GM12873 (cell line): ENCODE measurements at regions not wholly inside any gene's neighbourhood (a gene's known extent, or its start where the extent isn't known, plus 50 kb on each side); places are given as distances from the start of the nearest gene placed in this dataset.

Source experiments
- TF ChIP-seq, protein P1 (sequence below): IDR thresholded peaks from 2 replicates; pipeline ENCODE4 v1.5.1; 2012; ENCODE audit warnings: low read depth, mild to moderate bottlenecking, moderate library complexity, low read length, control low read depth; ENCODE audit not compliant: insufficient read depth; ENCODE audit errors: missing control alignments

DNA sequence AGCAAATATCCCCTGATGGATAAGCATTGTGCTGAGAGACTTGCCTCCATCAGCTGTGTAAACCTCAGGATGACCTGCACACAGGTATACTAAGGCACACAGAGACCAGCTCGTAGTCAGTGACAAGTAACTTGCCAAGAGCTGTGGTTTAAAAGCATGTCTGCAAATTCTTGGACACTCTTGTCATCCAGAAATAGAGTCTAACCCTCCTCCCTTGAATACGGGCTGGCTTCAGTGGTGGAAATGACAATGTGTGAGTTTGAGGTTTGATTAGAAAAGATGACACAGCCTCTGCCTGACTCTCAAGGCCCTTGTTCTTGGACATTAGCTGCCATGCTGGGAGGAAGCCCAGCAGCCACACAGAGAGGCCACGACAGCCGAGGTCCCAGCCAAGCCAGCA lies 114.4 kb downstream of the GADD45G start:
- TF ChIP-seq, protein P1, sequence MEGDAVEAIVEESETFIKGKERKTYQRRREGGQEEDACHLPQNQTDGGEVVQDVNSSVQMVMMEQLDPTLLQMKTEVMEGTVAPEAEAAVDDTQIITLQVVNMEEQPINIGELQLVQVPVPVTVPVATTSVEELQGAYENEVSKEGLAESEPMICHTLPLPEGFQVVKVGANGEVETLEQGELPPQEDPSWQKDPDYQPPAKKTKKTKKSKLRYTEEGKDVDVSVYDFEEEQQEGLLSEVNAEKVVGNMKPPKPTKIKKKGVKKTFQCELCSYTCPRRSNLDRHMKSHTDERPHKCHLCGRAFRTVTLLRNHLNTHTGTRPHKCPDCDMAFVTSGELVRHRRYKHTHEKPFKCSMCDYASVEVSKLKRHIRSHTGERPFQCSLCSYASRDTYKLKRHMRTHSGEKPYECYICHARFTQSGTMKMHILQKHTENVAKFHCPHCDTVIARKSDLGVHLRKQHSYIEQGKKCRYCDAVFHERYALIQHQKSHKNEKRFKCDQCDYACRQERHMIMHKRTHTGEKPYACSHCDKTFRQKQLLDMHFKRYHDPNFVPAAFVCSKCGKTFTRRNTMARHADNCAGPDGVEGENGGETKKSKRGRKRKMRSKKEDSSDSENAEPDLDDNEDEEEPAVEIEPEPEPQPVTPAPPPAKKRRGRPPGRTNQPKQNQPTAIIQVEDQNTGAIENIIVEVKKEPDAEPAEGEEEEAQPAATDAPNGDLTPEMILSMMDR, result no peak

DNA sequence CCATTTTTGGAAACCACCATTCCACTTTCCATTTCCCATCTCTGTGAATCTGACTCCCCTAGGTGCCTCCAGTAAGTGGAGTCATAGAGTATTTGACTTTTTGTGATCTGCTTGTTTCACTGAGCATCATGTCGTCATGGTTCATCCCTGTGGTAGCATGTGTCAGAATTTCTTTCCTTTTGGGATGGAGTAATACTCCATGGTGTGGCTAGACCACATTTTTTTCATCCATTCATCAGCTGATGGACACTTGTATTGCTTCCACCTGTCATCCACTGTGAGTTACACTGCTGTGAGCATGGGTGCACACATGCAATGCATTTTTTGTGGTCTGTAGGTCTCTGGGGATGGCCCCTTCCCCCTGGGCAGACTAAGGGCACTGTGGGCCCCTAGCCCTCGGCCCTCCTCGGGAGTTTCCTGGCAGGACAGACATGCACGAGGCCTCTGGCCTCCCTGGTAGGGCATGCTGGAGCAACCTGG lies 115.9 kb downstream of the GADD45G start:
- TF ChIP-seq, protein P1, result no peak

- TF ChIP-seq, protein P1, result no peak
Measured at GRCh38 chr9:89721176-89721700, 116.4 kb downstream of the GADD45G start.

DNA sequence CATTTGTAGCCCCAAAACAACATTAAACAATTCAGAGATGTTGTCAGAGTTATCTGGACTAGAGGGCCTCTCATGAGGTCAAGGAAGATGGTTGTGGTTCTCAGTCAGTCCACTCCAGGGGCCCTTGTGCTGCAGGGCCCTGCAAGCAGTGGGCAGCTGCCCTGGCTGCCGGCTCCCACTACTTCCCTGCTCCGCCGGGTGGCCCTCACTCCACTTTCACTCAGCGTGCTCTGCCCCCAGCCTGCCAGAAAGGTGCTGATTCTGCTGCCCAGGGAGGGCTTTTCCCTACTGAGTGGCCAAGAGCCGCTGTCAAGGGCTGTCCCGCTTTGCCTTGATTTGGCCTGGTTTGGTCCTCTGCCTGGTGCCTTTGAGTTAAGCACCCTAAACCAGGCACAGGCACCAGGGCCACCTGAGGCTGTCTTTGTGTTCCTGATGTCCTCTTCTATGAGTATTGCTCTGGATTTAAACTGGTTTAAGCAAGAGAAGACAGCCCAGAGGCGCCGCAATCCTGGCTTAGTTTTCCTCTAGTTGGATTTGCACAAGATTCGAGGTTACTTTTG lies 117.2 kb downstream of the GADD45G start:
- TF ChIP-seq, protein P1, result no peak

- TF ChIP-seq, protein P1, result no peak
Measured at GRCh38 chr9:89722712-89723111, 117.9 kb downstream of the GADD45G start.

DNA sequence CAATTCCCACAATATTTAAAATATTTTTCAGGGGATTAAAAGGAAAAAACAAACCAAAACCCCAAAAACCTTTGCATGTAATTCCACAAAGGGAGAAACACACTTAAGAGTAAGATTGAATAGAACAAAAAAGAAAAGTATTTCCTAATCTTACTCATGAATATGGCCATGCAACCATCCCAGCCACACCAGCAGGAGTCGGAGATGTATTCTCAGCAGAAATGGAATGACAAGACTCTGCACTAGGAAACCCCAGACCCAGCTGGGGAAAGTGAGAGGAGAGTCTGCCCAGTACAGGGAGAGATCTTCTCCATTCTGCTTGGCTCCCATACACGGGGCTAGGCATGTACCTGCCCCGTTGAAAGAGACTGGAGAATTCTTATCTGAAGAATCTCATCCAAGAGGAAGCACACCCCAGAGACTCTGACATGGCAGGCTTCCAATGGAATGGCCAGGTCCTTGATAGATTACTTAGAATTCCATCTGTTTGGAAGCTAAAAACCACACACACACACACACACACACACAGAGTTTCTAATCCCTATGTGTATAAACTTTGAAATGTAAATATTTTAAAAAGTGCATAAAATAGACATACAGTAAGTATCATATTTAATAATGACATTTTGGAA lies 118.8 kb downstream of the GADD45G start:
- TF ChIP-seq, protein P1, result no peak

- TF ChIP-seq, protein P1, result no peak
Measured at GRCh38 chr9:89724659-89725058, 119.8 kb downstream of the GADD45G start.
